22Rv1 (cell line): ENCODE measurements at regions not wholly inside any gene's neighbourhood (a gene's known extent, or its start where the extent isn't known, plus 50 kb on each side); places are given as distances from the start of the nearest gene placed in this dataset.

Experiments
- ZFX ChIP-seq: fragments of 450-650 bp; IDR thresholded peaks from 2 replicates; pipeline ENCODE4 v1.6.1; 2017; ENCODE audit warnings: antibody characterized with exemption, borderline replicate concordance
- TF ChIP-seq, protein P1 (sequence below): fragments of 450-650 bp; IDR thresholded peaks from 2 replicates; pipeline ENCODE4 v1.5.1; 2017; ENCODE audit warnings: mild to moderate bottlenecking

DNA sequence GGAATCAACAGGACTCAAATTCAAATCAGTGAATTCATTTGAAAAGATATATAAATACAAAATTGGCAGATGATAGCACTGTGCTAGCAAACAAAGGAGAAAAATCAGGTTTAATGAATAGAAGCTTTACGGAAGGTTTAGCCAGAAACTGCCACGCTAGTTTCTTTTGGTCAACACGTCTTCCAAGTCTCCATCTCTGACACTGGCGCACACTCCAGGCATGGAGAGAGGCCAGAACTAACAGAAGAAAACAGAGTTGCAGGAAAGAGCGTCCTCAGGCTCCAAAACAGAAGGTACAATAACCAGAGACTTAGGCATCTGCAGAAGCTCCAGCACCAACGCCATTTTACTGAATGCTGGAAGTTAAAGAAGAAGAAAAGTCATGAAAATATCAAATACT lies 497.3 kb upstream of the FRG1 start:
- TF ChIP-seq, protein P1, sequence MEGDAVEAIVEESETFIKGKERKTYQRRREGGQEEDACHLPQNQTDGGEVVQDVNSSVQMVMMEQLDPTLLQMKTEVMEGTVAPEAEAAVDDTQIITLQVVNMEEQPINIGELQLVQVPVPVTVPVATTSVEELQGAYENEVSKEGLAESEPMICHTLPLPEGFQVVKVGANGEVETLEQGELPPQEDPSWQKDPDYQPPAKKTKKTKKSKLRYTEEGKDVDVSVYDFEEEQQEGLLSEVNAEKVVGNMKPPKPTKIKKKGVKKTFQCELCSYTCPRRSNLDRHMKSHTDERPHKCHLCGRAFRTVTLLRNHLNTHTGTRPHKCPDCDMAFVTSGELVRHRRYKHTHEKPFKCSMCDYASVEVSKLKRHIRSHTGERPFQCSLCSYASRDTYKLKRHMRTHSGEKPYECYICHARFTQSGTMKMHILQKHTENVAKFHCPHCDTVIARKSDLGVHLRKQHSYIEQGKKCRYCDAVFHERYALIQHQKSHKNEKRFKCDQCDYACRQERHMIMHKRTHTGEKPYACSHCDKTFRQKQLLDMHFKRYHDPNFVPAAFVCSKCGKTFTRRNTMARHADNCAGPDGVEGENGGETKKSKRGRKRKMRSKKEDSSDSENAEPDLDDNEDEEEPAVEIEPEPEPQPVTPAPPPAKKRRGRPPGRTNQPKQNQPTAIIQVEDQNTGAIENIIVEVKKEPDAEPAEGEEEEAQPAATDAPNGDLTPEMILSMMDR, result no peak
- TF ChIP-seq ZFX, result no peak
